ENCODE measurements at regions not wholly inside any gene's neighbourhood (a gene's known extent, or its start where the extent isn't known, plus 50 kb on each side); places are given as distances from the start of the nearest gene placed in this dataset.
"Not testable (repeated sequence)": the region's sequence is repeated elsewhere in the genome, so short reads cannot be mapped to it uniquely, and the experiment has no call there.

DNA sequence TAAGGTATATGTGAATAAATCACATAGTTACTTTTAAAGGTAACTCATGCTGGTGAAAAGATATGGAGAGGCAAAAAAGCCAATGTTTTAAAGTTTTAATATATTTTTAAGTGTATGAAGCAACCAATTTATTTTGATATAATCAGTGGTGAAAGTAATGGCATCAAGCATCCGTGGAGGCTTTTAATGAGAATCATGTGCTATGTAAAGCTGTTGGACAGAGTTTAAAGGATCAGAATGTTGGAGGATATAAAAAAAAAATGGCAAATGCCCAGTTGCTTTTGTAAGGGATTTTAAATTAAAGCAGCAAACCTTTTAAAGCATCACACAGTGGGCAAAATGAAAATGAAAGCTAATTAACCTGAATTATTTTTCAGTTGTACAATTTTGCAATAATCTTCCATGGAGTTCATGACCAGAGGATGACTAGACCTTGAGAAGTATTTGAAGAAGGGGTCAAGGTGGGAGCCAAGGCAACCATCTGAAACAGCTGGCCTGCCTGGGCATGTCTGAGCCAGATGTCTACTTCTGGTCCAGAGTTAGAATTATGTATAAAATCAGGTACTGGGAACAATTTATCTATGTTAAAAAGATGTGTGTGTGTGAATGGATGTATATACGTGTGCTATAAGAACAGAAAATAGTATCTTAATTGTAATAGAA, 1007.9 kb downstream of the LTN1 start:
- H3K4me3 ChIP-seq (ENCODE audit: low read length); H3K4me1 ChIP-seq (ENCODE audit: low read length); H3K27me3 ChIP-seq (ENCODE audit: low read length); H3K9ac ChIP-seq (ENCODE audit: low read length); H3K4me2 ChIP-seq (ENCODE audit: low read depth, low read length, poor library complexity, severe bottlenecking); H3K36me3 ChIP-seq (ENCODE audit: insufficient read depth, low read length); H3K27ac ChIP-seq (ENCODE audit: low read length); H3K9me2 ChIP-seq (replicated peaks; ENCODE audit: insufficient read depth, low read length); H4K20me1 ChIP-seq (ENCODE audit: insufficient read depth, low read depth, low read length); DNase-seq; H3K79me2 ChIP-seq (ENCODE audit: low read length); H3K9me3 ChIP-seq (ENCODE audit: low read length); H2AFZ ChIP-seq (ENCODE audit: low read length): not testable (repeated sequence)

DNA sequence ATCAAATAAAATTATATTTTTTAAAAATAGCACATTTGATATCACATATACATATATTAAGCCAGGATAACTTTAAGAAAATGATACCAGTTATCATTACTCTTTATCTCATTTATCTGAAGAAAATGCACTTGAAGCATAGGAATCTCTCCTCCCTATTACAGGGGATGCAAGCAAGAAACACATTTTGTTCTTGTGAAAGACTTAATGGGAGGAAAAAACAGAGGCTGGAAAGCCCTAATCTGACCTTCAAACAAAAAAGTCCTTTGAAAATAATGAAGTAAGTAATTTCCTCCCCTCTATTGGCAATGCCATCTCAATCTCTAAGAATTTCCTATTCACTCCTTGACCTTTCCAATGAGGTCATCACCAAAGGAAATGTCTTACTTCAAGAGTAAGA, 1012.6 kb upstream of the ADAMTS5 start:
- H3K9me3 ChIP-seq (ENCODE audit: low read length); H3K4me1 ChIP-seq (ENCODE audit: low read length); H3K27ac ChIP-seq (ENCODE audit: low read length); H3K27me3 ChIP-seq (ENCODE audit: low read length); H3K36me3 ChIP-seq (ENCODE audit: insufficient read depth, low read length); H4K20me1 ChIP-seq (ENCODE audit: insufficient read depth, low read depth, low read length); H2AFZ ChIP-seq (ENCODE audit: low read length); H3K9me2 ChIP-seq (replicated peaks; ENCODE audit: insufficient read depth, low read length); H3K9ac ChIP-seq (ENCODE audit: low read length); H3K4me2 ChIP-seq (ENCODE audit: low read depth, low read length, poor library complexity, severe bottlenecking); H3K79me2 ChIP-seq (ENCODE audit: low read length); DNase-seq; H3K4me3 ChIP-seq (ENCODE audit: low read length): not testable (repeated sequence)

DNA sequence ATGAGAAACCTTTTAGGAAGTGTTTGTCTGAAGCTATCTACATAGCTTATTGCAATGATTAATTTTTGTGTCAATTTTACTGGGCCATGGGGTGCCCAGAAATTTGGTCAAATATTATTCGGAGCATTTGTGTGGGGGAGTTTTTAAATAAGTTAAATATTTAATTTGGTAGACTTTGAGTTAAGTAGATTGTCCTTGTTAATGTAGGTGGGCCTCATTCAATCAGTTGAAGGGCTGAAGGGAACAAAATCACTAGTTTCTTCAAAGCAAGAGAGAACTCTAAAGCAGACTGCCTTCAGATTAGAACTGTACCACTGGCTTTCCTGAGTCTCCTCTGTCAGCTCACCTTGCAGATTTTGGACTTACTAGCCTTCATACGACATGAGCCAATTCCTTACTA, 1008.6 kb upstream of the ADAMTS5 start:
- Histone ChIP-seq H3K4me3 (ENCODE audit: low read length) (no peak overlapping the region), H3K9ac (ENCODE audit: low read length) (no peak overlapping the region), H3K4me2 (ENCODE audit: low read depth, low read length, poor library complexity, severe bottlenecking) (no peak overlapping the region), H3K36me3 (ENCODE audit: insufficient read depth, low read length) (no peaks in the 10 kb centered on the region), H3K79me2 (ENCODE audit: low read length) (no peaks in the 10 kb centered on the region), H2AFZ (ENCODE audit: low read length) (no peak overlapping the region), H3K27me3 (ENCODE audit: low read length) (no peaks in the 10 kb centered on the region), H3K4me1 (ENCODE audit: low read length) (no peaks in the 10 kb centered on the region), H3K9me2 (replicated peaks; ENCODE audit: insufficient read depth, low read length) (no peaks in the 10 kb centered on the region), H4K20me1 (ENCODE audit: insufficient read depth, low read depth, low read length) (no peaks in the 10 kb centered on the region), H3K9me3 (ENCODE audit: low read length) (0 out of 2 replicates have a peak, but pooled peaks cover 3% of the 10 kb centered on the region), H3K27ac (ENCODE audit: low read length) (no peak overlapping the region)
- DNase-seq = no peak

DNA sequence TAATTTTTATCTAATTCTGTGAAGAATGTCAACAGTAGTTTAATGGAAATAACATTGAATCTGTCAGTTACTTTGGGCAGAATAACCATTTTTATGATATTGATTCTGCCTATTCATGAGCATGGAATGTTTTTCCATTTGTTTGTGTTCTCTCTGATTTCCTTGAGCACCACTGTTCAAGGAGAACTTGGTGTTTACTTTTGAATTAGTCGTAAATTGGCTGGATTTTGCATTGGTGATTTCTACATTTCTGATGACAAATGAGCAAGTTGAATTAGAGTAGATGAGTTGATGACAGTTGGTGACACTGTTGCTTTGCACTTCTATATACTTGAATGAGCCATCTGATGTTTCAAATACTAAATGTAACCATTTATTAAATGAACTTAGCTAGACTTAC, 1007.3 kb upstream of the ADAMTS5 start:
- DNase-seq; H3K9me2 ChIP-seq (replicated peaks; ENCODE audit: insufficient read depth, low read length); H3K9ac ChIP-seq (ENCODE audit: low read length): not testable (repeated sequence)

DNA sequence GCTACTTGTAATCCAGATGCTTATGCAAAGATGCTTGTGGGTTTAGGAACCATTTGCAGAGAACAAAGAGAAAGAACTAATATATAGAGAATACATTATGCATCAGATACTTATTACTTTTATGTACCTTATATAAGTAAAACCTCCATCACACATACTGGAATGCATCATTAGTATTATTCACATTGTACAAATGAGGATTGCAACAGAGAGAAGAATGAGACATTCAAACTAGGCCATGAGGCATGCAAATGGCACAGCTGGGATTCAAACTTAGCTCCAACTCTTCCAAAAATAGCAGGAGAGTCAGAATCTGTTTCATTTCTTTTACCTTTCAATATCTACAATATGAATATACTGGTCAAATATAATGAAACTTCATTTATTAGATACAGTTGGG, 1001.4 kb upstream of the ADAMTS5 start:
- not testable (repeated sequence) for H3K36me3 ChIP-seq (ENCODE audit: insufficient read depth, low read length); H3K4me1 ChIP-seq (ENCODE audit: low read length); H4K20me1 ChIP-seq (ENCODE audit: insufficient read depth, low read depth, low read length); H3K4me2 ChIP-seq (ENCODE audit: low read depth, low read length, poor library complexity, severe bottlenecking); H2AFZ ChIP-seq (ENCODE audit: low read length); H3K9ac ChIP-seq (ENCODE audit: low read length); H3K4me3 ChIP-seq (ENCODE audit: low read length); H3K9me2 ChIP-seq (replicated peaks; ENCODE audit: insufficient read depth, low read length); H3K27ac ChIP-seq (ENCODE audit: low read length); H3K9me3 ChIP-seq (ENCODE audit: low read length); DNase-seq; H3K27me3 ChIP-seq (ENCODE audit: low read length); H3K79me2 ChIP-seq (ENCODE audit: low read length)

More for the DNA sequence above, 1007.3 kb upstream of the ADAMTS5 start:
- not testable (repeated sequence) for H4K20me1 ChIP-seq (ENCODE audit: insufficient read depth, low read depth, low read length); H3K9me3 ChIP-seq (ENCODE audit: low read length); H3K4me3 ChIP-seq (ENCODE audit: low read length); H3K27ac ChIP-seq (ENCODE audit: low read length); H3K27me3 ChIP-seq (ENCODE audit: low read length); H2AFZ ChIP-seq (ENCODE audit: low read length); H3K79me2 ChIP-seq (ENCODE audit: low read length); H3K36me3 ChIP-seq (ENCODE audit: insufficient read depth, low read length); H3K4me1 ChIP-seq (ENCODE audit: low read length); H3K4me2 ChIP-seq (ENCODE audit: low read depth, low read length, poor library complexity, severe bottlenecking)

DNA sequence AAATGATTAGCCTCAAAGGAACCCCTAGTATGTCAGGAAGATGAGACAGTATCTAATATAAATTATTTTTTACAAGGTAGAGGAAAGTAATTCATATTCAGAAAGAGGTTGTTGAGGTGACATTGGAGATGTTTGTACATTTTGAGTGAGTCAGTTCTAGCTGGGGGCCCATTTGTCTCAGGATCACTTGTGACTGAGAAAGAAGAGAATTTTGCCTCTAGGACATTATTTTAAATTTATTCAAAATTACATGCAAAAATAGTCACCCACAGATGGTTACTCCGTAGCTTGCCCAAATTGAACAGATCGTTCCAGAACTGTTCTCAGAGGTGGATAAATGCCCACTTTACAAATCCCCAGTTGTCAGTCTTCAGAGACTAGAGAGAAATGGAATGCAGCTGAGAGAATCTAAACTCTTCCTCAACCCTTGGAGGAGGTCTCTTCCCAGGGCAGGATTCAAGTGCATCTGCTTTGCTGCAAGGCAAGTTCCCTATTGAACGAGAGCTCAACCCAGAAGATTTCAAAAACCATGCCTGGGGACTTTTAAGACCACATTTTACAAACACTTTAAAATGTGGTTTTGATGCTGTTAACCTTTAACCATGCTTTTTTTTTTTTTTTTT, 987.8 kb upstream of the ADAMTS5 start:
- Histone ChIP-seq H3K4me2 (ENCODE audit: low read depth, low read length, poor library complexity, severe bottlenecking) (no peak overlapping the region), H3K9me2 (replicated peaks; ENCODE audit: insufficient read depth, low read length) (no peaks in the 10 kb centered on the region), H3K4me1 (ENCODE audit: low read length) (no peaks in the 10 kb centered on the region), H3K36me3 (ENCODE audit: insufficient read depth, low read length) (no peaks in the 10 kb centered on the region), H4K20me1 (ENCODE audit: insufficient read depth, low read depth, low read length) (no peaks in the 10 kb centered on the region), H3K9ac (ENCODE audit: low read length) (no peak overlapping the region), H3K4me3 (ENCODE audit: low read length) (no peak overlapping the region), H2AFZ (ENCODE audit: low read length) (no peak overlapping the region), H3K79me2 (ENCODE audit: low read length) (no peaks in the 10 kb centered on the region), H3K9me3 (ENCODE audit: low read length) (peaks cover 3% of the 10 kb centered on the region; the same call in 1 of the 2 replicates), H3K27ac (ENCODE audit: low read length) (no peak overlapping the region), H3K27me3 (ENCODE audit: low read length) (no peaks in the 10 kb centered on the region)
- DNase-seq = no peak

DNA sequence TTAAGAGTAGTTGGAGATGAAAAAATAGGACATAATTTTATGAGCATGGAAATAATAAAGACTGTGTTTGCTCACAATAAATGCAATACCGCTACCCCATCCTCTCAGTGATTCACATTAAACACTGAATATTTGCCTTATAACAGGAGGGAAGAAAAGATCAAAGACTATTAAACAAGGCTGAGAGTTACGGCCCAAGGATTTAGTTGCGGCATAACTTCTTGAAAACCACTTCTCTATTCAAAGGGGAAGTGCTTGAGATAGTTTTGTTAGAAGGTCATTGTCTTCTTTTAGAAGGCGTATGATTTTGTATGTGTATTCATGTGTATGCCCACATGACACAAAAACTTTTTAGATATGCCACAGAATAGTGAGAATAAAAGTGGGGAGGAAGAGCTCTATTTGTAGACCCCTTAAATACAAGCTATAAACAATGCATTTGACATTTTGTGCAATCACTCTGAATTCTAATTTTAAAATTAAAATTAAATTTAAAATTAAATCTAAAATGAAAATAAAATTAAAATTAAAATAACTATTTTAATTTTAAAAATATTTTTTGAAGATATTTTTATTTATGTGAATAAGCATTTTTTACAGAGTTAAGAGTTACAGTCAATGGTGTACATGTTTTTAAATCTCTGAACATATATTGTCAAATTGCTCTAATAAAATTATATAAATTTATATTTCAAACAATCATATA, 986.6 kb upstream of the ADAMTS5 start:
- Histone ChIP-seq H4K20me1 (ENCODE audit: insufficient read depth, low read depth, low read length) (no peaks in the 10 kb centered on the region), H3K9me2 (replicated peaks; ENCODE audit: insufficient read depth, low read length) (no peaks in the 10 kb centered on the region), H3K36me3 (ENCODE audit: insufficient read depth, low read length) (no peaks in the 10 kb centered on the region), H3K9me3 (ENCODE audit: low read length) (peaks cover 3% of the 10 kb centered on the region; the same call in 1 of the 2 replicates), H3K4me3 (ENCODE audit: low read length) (no peak overlapping the region), H3K4me2 (ENCODE audit: low read depth, low read length, poor library complexity, severe bottlenecking) (no peak overlapping the region), H3K27me3 (ENCODE audit: low read length) (no peaks in the 10 kb centered on the region), H3K27ac (ENCODE audit: low read length) (no peak overlapping the region), H3K79me2 (ENCODE audit: low read length) (no peaks in the 10 kb centered on the region), H2AFZ (ENCODE audit: low read length) (no peak overlapping the region), H3K4me1 (ENCODE audit: low read length) (no peaks in the 10 kb centered on the region), H3K9ac (ENCODE audit: low read length) (no peak overlapping the region)
- DNase-seq = no peak

DNA sequence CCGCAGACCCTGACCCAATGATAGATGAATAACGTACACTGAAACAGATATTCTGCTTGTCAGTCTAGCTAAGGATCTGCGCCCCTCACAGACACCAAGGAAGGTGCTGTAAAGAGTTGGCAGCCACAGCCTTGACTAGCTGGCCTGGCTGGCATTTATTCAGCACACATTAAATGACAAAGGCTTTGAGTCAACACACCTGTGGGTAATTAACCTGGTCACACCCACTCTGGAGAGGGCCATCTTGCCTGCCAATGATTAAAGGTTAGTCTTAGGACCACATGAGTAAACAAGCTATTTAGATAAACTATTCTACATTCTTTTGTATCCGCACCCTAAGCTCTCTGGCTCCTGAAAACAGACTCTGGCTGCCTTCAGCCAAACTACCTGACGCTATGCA, 982.2 kb upstream of the ADAMTS5 start:
- H3K9ac ChIP-seq (ENCODE audit: low read length); DNase-seq; H3K36me3 ChIP-seq (ENCODE audit: insufficient read depth, low read length); H3K9me2 ChIP-seq (replicated peaks; ENCODE audit: insufficient read depth, low read length); H3K4me1 ChIP-seq (ENCODE audit: low read length); H3K9me3 ChIP-seq (ENCODE audit: low read length); H4K20me1 ChIP-seq (ENCODE audit: insufficient read depth, low read depth, low read length); H3K4me3 ChIP-seq (ENCODE audit: low read length); H2AFZ ChIP-seq (ENCODE audit: low read length); H3K4me2 ChIP-seq (ENCODE audit: low read depth, low read length, poor library complexity, severe bottlenecking); H3K27me3 ChIP-seq (ENCODE audit: low read length); H3K27ac ChIP-seq (ENCODE audit: low read length); H3K79me2 ChIP-seq (ENCODE audit: low read length): not testable (repeated sequence)
